OCI-M1 (cell line): ENCODE measurements at regions not wholly inside any gene's neighbourhood (a gene's known extent, or its start where the extent isn't known, plus 50 kb on each side); places are given as distances from the start of the nearest gene placed in this dataset.

Experiments
- DNase-seq: peaks from one replicate; lab custom pipeline; 2025; lab: John Stamatoyannopoulos, UW

DNA sequence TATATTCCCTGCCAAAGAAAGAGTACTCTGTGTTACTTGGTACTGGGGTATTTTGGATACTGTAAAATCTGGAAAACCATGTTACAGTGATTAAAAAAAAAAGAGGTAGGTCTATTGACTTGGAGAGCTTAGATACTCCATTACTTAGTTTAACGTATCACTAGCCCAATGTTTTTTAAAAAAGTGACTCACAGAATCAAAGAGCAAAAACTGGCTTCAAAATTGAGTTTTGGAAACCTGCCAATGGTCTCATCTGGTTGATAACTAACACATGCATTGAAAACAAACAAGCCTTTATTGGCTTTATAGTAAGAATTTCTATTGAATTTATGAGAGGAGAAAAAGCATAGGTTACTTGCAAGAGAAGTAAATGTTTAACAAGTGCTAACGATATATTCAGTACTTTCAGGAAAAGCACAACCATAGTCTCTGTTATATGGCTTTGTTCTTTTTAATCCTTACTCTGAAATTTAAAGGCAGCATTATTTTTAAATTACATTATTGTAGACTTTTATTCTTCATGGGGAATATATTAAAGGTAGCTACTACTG is 563.3 kb upstream of the SORCS1 start:
- DNase-seq, result peak; percentile 10

- peak; percentile 12 for DNase-seq
Measured at GRCh38 chr10:107718864-107719263, 554.4 kb upstream of the SORCS1 start.

GRCh38 chr10:107717046-107717445 is 552.5 kb upstream of the SORCS1 start:
- DNase-seq, result no peak

DNA sequence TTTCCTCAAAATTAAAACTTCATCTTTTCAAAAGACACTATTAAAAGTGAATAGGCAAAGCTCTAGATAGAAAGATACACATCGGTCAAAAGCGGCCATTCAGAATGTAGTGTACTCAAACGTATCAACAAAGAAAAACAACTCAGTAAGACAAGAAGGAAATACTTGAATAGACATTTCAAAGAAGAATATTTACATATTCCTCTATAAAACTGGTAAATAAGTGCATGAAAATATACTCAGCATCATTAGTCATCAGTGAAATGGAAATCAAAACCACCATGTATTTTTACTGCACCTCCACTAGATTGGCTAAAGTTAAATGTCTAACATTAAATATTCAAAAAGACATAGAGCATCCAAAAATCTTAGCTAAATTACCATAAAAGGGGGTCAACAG is 551.1 kb upstream of the SORCS1 start:
- no peak for DNase-seq

DNA sequence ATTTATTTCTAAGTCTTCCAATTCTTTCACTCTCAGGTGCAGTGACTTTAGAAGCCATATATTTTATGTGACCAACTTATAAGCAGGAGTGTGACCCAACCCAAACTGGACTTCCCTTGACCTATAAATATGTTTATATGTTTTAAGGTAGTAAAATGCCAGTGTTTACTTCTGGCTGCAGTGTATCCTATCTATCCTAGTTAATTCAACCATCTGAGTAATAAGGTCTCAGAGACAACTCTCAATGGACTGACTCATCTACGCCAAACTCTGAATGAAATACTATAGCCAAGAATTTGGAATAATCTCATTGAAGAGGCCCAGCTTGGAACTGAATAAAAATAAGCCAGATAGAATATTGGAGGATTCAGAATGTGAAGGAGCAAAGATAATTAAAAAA is 544.5 kb upstream of the SORCS1 start:
- no peak for DNase-seq

DNA sequence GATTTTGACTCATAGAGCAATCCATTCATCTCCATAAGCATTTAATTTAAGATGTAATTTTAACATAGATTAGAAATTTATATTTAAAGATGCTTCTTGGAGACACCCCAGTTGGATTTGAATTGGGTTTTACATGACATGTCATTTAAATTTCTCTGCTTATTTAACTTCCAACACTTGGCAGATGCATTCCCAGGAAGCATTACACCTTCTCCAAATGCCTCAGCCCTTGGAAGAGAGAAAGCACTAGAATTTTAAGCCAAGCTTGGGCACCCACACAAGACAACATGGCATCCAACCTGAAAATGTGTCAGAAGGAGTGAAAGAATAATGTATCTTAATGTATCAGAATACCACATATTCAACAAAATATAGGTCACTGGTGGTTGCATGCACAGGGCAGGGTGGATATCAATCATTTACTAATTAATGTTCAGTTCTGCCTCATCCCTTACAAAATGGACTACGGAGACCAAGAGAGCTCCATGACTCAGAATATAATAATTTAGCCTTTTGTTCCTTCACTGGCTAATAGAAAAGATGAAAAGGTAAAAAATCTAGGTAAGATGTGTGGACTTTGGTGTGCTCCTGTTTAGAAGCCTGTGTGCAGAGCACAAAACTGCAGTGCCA is 541.7 kb upstream of the SORCS1 start:
- no peak for DNase-seq

GRCh38 chr10:107701943-107702342 is 537.4 kb upstream of the SORCS1 start:
- DNase-seq, result no peak

- DNase-seq, result peak; percentile 49
Measured at GRCh38 chr10:107692072-107692471, 527.6 kb upstream of the SORCS1 start.

DNA sequence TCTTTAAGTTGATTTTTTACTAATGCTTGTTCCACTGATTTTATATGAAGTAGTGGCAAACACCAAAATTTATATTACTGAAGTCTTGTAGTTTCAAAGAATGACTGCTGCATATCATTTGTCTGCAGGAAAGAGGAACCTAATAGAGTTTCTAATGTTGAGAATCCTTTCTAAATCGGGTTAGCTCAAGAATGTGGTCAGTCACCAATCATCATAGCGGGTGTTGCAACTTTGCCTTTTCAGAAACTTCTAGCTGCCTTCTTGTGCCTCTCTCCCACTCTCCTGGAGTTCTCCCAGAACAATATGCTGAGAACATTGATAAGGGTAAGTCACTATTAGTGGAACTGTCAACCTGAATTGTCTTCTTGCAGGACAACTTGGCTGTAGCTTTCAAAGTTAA is 524.8 kb upstream of the SORCS1 start:
- DNase-seq, result peak; percentile 88

DNA sequence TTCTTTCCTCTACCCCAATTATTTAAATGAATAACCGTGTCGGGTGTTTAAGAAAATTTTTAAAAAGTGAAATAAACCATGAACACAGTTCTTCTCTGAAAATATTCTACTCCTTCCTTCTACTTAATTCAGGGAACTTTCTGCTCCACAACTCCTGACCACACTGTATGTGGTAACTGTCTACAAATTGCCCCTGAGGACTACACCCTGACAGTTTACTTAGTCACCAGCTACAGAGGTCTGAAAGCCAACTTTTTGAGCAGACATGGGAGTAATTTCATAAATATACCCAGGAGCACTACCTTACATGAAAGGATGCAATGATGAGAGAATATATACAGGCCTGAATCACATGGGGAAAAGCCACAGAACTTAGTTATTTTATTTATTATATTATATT is 523.2 kb upstream of the SORCS1 start:
- DNase-seq, result peak; percentile 30

DNA sequence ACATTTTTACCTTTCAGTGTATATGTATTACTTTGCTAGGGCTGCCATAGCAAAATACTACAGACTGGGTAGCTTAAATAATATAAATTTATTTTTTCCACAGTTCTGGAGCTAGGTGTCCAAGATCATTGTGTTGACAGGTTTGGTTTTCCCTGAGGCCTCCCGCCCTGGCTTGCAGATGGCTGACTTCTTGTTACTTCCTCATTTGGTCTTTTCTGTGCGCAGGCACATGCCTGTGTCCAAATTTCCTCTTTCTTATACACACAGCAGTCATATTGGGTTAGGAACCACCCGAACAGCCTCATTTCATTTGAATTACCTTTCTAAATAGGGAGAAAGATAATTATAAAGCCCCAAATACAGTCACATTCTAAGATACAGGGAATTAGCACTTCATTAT is 521.6 kb upstream of the SORCS1 start:
- DNase-seq, result peak; percentile 87

DNA sequence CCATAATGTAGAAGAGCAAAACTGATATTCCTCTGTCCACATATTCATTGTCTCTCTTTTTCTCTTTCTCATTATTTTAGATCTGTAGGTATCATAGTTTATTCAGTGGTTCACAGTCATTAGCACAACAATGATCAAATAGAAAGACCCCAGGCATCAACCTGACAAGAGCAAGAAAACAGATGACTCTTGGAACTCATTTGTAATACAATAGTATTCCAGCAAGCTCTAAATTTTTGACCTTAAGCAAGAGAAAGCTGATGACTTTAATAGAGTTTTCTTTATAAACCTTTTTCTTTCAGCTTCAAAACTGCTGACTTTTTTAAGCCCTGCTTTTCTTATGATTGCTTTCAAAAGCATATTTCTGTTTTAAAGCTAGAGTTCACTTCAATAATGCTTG is 507.5 kb upstream of the SORCS1 start:
- DNase-seq, result no peak

- DNase-seq, result no peak
Measured at GRCh38 chr10:107666214-107666613, 501.7 kb upstream of the SORCS1 start.

- DNase-seq, result no peak
Measured at GRCh38 chr10:107665459-107665858, 501.0 kb upstream of the SORCS1 start.

- peak; percentile 27 for DNase-seq
Measured at GRCh38 chr10:107657851-107658250, 493.3 kb upstream of the SORCS1 start.

GRCh38 chr10:107656932-107657331 is 492.4 kb upstream of the SORCS1 start:
- no peak for DNase-seq

GRCh38 chr10:107653832-107654287 is 489.4 kb upstream of the SORCS1 start:
- DNase-seq, result peak; percentile 88

GRCh38 chr10:107650939-107651338 is 486.4 kb upstream of the SORCS1 start:
- DNase-seq, result no peak

DNA sequence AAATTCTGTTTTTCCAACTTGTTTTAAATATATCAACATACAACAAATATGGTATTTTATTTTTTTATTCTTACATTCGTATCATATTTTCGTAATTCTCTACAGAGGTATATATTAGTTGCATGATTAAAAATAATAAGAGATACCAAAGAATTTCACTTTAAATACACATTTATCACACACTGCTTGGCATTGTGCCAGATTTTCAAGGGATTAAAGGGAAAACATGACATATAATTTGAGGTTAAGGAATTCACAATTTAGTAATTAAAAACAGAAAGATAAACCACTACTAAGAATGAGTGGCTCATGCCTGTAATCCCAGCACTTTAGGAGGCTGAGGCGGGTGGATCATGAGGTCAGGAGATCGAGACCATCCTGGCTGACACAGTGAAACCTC is 484.7 kb upstream of the SORCS1 start:
- DNase-seq, result no peak

- no peak for DNase-seq
Measured at GRCh38 chr10:107647462-107647861, 483.0 kb upstream of the SORCS1 start.

- DNase-seq, result no peak
Measured at GRCh38 chr10:107631876-107632275, 467.4 kb upstream of the SORCS1 start.

GRCh38 chr10:107626862-107627261 is 462.4 kb upstream of the SORCS1 start:
- no peak for DNase-seq

DNA sequence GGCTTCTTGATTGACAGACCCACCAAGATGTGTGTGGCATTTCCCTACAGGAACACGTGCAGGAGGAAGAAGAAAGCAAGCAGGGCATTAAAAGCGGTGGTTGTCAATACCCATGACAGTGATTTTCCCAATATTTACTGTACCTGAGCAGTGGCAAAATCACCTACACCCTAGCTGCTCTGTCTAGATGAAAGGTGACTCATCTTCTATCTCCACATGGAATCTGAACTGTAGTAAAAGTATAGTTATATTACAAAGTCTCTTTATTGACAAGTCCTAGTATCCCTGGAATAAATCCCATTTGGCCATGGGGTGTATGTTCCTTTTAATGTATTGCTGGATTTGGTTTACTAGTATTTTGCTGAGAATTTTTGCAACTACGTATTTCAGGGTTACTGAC is 458.8 kb upstream of the SORCS1 start:
- DNase-seq, result no peak

DNA sequence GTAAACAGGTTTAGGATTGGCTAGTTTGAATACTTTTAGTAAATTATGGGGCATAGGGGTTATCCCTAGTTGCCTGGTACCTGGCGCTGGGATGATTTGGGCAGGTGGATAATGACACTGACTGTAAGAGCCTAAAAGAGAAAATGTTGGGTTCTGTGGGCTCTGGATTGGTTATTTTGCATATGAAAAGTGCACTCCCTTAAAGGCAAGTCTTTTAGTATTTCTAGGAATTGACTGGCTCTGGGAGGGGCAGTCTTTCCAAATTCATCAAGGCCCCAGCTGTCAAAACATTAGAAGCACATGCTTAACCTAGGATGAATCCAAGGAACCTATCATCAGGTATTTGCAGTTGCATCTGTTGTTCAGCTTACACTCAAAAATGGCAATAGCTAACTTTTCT is 454.6 kb upstream of the SORCS1 start:
- no peak for DNase-seq
